Naive B cell (primary cell): ENCODE measurements at regions not wholly inside any gene's neighbourhood (a gene's known extent, or its start where the extent isn't known, plus 50 kb on each side); places are given as distances from the start of the nearest gene placed in this dataset.

ENCODE experiments used
- ATAC-seq, 2 donors: fragments of 150-1000 bp; cut with Tn5 transposase; 2 replicates each; pipeline ENCODE4 v1.10.0; 2021; ENCODE audit warnings: low read depth in 2 of 2, mild to moderate bottlenecking in 2 of 2, moderate library complexity in 2 of 2
- DNase-seq: peaks from one replicate; pipeline ENCODE4 v3.0.0; 2022
- H3K27ac Mint-ChIP-seq, 6 donors: one replicate each; pipeline ENCODE4 v1.8.0; 2020 to 2022; ENCODE audit warnings: mild to moderate bottlenecking in 6 of 6, mixed read lengths in 6 of 6, moderate library complexity in 5 of 6, inconsistent platforms in 2 of 6
- H3K27me3 Mint-ChIP-seq, 3 donors: one replicate each; pipeline ENCODE4 v1.8.0; 2021 to 2022; ENCODE audit warnings: mixed read lengths in 3 of 3, mild to moderate bottlenecking in 1 of 3
- H3K36me3 Mint-ChIP-seq, 2 donors: one replicate each; pipeline ENCODE4 v1.8.0; 2020 to 2022; ENCODE audit warnings: mixed read lengths in 2 of 2, inconsistent platforms in 1 of 2, mild to moderate bottlenecking in 1 of 2
- H3K4me1 Mint-ChIP-seq, 3 donors: one replicate each; pipeline ENCODE4 v1.8.0; 2020 to 2022; ENCODE audit warnings: mixed read lengths in 3 of 3, inconsistent platforms in 1 of 3, mild to moderate bottlenecking in 1 of 3, moderate library complexity in 1 of 3
- H3K4me3 Mint-ChIP-seq, 8 donors: one replicate each; pipeline ENCODE4 v1.8.0; 2020 to 2022; ENCODE audit warnings: mild to moderate bottlenecking in 8 of 8, mixed read lengths in 8 of 8, moderate library complexity in 8 of 8, inconsistent platforms in 2 of 8
- H3K9me3 Mint-ChIP-seq, 7 donors: one replicate each; pipeline ENCODE4 v1.8.0; 2020 to 2022; ENCODE audit warnings: mixed read lengths in 7 of 7, mild to moderate bottlenecking in 5 of 7, inconsistent platforms in 2 of 7, moderate library complexity in 1 of 7

DNA sequence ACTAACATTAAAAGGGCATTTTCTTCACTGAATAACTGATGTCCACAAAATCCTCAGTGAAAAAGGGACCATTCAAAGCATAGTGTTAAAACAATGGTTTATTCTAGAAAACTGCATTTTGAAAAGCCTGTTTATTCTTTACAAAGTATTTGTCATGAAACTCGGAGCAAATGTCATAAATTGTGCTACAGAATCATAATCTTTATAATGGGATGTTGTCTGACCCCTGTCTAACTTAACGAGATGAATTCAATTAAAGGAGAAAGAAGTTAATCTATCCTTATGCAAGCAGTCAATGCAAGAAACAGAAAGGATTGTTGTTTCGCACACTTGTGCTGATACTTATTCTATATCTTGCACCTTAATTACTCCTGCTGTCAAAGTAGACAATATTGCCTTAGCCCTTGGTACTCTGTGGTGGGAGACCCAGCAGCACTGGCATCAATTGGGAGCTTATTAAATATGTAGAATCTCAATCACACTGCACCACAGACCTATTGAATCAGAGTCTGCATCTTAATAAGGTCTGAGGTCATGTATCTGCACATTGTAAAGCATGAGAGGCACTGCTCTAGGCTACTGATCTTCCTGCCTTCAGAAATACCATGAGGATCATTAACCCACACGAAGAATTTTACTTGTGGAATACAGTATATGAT is 708.3 kb downstream of the HDGFL1 start:
- no peak for ATAC-seq
- H3K9me3 Mint-ChIP-seq, result peaks cover 0 to 2% (median 0%) of the 10 kb centered on the region in 7 donors
- no peak overlapping the region for H3K4me3 Mint-ChIP-seq
- H3K27ac Mint-ChIP-seq, result no peak overlapping the region
- H3K4me1 Mint-ChIP-seq, result no peaks in the 10 kb centered on the region
- DNase-seq, result no peak
- no peaks in the 10 kb centered on the region for H3K27me3 Mint-ChIP-seq
- no peaks in the 10 kb centered on the region for H3K36me3 Mint-ChIP-seq

DNA sequence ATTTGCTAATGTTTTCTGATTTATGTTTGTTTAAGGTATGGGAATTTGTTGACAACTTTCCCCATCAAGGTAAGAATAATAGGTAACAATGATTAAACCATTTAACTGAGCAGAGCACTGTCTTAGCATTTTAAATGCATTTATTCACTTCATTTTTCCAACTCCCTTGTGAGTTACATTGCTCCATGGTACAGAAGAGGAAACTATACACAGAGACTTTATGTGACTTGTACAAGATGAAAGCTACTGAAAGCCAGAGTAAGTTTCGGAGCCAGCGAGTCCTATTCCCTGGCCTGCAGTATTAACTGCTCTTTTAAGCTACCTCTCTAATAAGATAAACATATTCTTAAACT is 708.8 kb downstream of the HDGFL1 start:
- Mint-ChIP-seq H3K27me3 (no peaks in the 10 kb centered on the region), H3K27ac (no peak overlapping the region), H3K36me3 (no peaks in the 10 kb centered on the region), H3K4me3 (no peak overlapping the region), H3K9me3 (peaks cover 0 to 4% (median 0%) of the 10 kb centered on the region in 7 donors), H3K4me1 (no peaks in the 10 kb centered on the region)
- ATAC-seq (no peak), DNase-seq (no peak)

DNA sequence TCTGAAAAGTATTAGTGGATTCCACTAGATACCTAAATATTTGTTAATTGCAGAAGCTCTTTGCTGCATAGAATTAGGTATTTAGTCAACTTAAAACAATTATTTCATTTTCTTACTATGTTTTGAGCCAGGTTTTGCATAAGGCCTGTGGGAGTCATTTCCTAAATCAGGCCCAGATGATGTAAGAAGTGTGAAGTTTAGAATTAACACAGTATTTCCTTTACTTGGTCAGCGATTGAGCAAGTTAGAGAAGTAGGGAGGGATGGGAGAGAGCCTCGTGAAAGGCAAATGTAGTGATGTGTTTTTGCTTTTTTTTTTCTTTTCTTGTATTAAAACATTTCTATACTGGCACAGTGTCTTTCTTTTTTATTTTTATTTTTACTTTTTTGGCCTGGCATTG is 711.1 kb downstream of the HDGFL1 start:
- H3K27ac Mint-ChIP-seq, result no peak overlapping the region
- no peaks in the 10 kb centered on the region for H3K27me3 Mint-ChIP-seq
- no peaks in the 10 kb centered on the region for H3K36me3 Mint-ChIP-seq
- ATAC-seq (no peak), DNase-seq (no peak)
- no peak overlapping the region for H3K4me3 Mint-ChIP-seq
- H3K4me1 Mint-ChIP-seq, result no peaks in the 10 kb centered on the region
- peaks cover 0 to 4% (median 0%) of the 10 kb centered on the region in 7 donors for H3K9me3 Mint-ChIP-seq

DNA sequence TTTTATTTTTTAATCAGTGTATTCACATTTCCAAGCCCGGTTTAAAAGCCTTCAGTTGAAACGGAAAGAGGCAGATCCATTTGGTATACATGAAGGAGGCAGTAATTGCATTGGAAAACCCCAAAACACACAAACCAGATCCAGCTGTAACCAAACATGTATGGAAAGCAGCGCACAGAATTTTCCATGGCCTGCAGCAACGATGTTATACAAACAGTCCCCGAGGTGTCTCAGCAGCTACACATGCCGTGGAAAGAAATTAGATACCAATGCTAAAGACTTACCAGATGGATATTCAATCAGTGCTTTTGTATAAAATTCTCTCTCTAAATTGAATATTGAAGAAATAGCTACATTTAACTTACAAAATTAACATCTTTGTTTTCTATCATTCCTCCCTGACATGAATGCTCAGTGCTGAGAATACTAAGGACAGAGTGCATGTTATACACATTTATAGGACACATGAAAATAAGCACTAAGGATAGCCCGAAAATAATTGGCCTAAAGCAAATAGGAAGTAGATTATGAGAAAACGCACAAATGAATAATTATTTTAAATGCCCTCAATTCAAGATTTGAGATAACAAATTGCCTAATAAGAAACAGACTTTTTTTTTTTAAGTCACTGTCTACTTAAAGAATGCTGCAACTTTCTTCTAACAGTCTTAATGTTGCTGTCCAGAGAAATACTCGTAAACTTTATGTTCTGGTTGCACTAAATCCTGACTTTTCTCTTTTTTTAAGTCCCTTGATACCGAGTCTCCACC is 713.1 kb downstream of the HDGFL1 start:
- no peak overlapping the region for H3K4me3 Mint-ChIP-seq
- H3K4me1 Mint-ChIP-seq, result no peaks in the 10 kb centered on the region
- DNase-seq (no peak), ATAC-seq (no peak)
- H3K27me3 Mint-ChIP-seq, result no peaks in the 10 kb centered on the region
- peaks cover 0 to 4% (median under 1%) of the 10 kb centered on the region in 7 donors for H3K9me3 Mint-ChIP-seq
- H3K27ac Mint-ChIP-seq, result no peak overlapping the region
- no peaks in the 10 kb centered on the region for H3K36me3 Mint-ChIP-seq

DNA sequence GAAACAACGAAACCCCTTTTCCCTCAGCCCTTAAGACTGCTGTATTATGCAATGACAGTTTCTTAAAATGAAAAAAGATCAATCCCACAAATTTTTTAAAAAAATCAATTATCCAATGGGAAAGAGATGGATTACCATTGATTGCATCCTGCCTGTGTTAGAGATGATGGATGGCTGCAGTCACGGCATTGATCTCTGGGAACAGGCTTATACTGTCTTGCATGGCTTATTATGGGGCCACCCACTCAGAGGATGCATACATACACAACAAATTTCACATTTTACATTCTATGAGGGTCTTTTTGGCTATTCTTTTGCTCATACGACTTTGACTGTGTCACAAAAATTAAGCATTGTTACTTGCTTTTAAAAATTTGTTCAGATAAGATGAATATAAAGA is 724.3 kb downstream of the HDGFL1 start:
- Mint-ChIP-seq H3K27me3 (no peaks in the 10 kb centered on the region), H3K27ac (no peak overlapping the region), H3K4me1 (no peaks in the 10 kb centered on the region), H3K36me3 (no peaks in the 10 kb centered on the region), H3K9me3 (peaks cover 0 to 7% (median 2%) of the 10 kb centered on the region in 7 donors), H3K4me3 (no peak overlapping the region)
- ATAC-seq, result no peak
- no peak for DNase-seq

DNA sequence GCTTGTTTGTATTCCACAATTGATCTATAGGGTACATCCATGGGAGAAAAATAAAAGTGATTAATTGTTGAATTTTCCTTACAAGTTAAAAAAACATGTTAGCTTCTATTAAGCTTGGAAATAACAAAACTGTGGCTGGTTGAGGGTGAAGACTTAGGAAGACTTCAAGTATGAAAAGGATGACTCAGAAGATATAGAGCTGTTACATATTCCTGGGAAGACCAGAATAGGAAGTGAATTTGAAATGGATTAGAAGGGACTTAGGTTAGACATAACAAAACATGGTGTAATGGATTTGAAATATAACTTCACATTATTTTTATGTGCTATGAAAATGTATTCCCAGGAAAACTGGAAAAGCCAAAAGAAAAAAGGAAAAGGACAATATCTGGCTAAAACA is 732.2 kb downstream of the HDGFL1 start:
- Mint-ChIP-seq H3K4me3 (no peak overlapping the region), H3K27ac (no peak overlapping the region), H3K36me3 (no peaks in the 10 kb centered on the region), H3K4me1 (no peaks in the 10 kb centered on the region), H3K9me3 (peaks cover 0 to 11% (median 0%) of the 10 kb centered on the region in 7 donors), H3K27me3 (no peaks in the 10 kb centered on the region)
- DNase-seq (no peak), ATAC-seq (no peak)

DNA sequence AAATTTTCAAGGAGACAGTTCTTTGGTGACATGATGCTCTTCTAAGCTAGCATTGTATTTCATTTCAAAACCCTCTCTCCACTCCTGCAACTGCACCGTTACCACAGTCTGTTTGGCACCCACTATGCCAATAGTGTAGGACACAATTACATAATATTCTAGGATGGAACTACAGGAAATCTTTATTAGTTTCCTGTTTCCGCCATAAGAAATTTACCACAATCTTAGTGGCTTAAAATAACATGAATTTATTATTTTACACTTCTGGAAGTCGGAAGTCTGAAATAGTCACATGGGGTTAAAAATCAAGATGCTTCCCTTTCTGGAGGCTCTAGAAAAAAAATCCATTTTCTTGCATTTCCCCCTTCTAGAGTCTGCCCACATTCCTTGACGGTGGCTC is 733.1 kb downstream of the HDGFL1 start:
- H3K4me3 Mint-ChIP-seq, result no peak overlapping the region
- H3K36me3 Mint-ChIP-seq, result no peaks in the 10 kb centered on the region
- no peak for DNase-seq
- no peak overlapping the region for H3K27ac Mint-ChIP-seq
- no peaks in the 10 kb centered on the region for H3K27me3 Mint-ChIP-seq
- ATAC-seq, result no peak
- H3K9me3 Mint-ChIP-seq, result peaks cover 0 to 11% (median 0%) of the 10 kb centered on the region in 7 donors
- H3K4me1 Mint-ChIP-seq, result no peaks in the 10 kb centered on the region

DNA sequence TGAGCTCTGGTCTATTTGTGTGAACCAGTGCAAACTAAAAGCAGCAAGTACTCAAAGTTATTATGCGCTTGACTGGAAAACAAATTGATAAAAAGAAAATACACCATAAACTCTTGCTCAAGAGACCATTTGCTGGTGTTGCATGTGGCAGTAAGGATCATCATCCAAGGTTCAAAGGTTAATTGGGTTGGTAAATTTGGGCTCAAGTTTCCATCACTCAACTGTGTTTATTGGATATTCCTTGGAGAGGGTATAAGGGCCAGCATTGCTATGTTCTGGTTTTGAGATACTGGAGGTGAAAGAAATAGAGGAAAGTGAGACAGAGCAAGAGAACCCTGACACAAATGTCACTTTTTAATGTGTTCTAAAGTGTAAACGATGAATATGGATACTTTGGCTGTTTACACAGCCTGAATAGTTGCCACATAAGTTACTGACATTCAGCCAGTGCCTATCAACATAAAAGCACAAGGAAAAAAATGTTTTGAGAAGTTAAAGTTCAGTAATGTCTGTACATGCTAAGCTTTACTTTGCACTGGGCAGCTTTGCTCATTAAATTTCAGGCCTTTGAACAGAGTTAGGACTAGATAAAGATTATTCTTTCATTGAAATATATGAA is 736.1 kb downstream of the HDGFL1 start:
- H3K27me3 Mint-ChIP-seq, result no peaks in the 10 kb centered on the region
- DNase-seq (no peak), ATAC-seq (no peak)
- H3K4me3 Mint-ChIP-seq, result no peak overlapping the region
- no peak overlapping the region for H3K27ac Mint-ChIP-seq
- no peaks in the 10 kb centered on the region for H3K36me3 Mint-ChIP-seq
- peaks cover 0 to 13% (median 8%) of the 10 kb centered on the region in 7 donors for H3K9me3 Mint-ChIP-seq
- no peaks in the 10 kb centered on the region for H3K4me1 Mint-ChIP-seq

DNA sequence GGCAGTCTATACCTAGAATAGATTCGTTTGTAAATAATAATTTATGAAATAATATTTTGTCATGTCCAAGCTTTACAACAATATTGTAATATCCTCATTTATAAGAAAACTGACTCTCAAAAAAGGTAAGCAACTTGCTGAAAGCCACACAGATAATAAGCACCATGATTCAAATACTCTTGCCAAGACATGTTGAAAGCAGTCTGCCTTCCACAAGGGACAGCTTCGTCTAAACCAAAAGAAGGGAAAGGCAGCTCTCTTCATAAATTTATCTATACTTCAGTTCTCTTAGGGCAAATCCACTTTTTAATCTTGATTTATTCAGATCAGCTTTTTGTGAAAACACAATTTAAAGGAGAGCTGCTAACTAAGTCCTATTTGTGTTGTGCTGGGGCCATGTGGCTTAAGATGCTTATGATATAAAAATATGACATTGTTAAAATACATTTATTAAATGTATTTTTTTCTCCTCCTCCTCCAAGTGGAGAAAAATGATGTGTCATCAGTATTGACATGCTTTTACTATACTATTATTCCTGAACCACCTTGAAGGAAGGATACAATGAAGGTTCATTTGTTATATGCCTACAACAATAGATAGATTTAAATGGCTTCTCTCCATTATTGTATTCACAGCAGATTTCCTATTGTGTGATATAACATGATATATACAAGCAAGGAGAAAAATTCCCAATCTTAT is 737.0 kb downstream of the HDGFL1 start:
- H3K9me3 Mint-ChIP-seq, result peaks cover 0 to 13% (median 3%) of the 10 kb centered on the region in 7 donors
- no peaks in the 10 kb centered on the region for H3K4me1 Mint-ChIP-seq
- H3K27ac Mint-ChIP-seq, result no peak overlapping the region
- ATAC-seq (no peak), DNase-seq (no peak)
- no peak overlapping the region for H3K4me3 Mint-ChIP-seq
- H3K36me3 Mint-ChIP-seq, result no peaks in the 10 kb centered on the region
- no peaks in the 10 kb centered on the region for H3K27me3 Mint-ChIP-seq

DNA sequence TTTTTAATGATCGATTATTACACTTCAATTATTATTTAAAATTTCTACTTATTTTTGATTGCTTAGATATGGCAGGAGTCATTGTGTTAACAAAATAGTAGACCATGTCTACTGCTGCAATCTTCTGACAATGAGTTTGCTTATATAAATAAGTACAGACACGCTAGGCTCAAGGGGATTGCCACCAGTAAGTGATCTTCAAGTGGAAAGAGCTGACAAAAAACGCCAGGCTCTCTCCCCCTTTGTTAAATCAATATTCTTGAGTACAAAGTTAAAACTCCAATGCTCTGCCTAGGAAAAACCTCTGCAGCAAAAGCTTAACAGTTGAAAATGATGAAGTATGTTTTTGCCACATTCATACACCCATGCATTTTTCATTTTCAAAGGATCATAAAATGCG is 738.1 kb downstream of the HDGFL1 start:
- H3K27me3 Mint-ChIP-seq, result no peaks in the 10 kb centered on the region
- no peak overlapping the region for H3K27ac Mint-ChIP-seq
- H3K36me3 Mint-ChIP-seq, result no peaks in the 10 kb centered on the region
- H3K9me3 Mint-ChIP-seq, result peaks cover 0 to 13% (median 3%) of the 10 kb centered on the region in 7 donors
- ATAC-seq (no peak), DNase-seq (no peak)
- H3K4me1 Mint-ChIP-seq, result no peaks in the 10 kb centered on the region
- no peak overlapping the region for H3K4me3 Mint-ChIP-seq

DNA sequence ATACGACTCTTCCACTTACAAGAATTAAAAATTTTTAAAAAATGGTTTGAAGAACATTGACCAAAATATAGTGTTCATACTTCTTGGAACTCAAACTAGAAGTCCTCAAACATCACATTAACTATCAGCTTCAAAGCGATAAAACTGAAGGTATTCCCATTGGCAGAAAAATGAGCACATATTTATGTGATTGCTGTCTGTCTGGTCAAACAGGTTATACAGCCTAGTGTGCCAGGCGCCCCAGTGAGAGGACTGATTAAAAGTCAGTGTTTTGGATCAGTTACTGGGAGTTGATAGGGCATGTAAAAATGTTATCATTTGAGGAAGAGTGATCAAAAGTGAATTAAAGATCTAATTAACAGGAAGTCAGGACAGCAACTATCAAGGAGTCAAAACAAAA is 738.8 kb downstream of the HDGFL1 start:
- H3K27me3 Mint-ChIP-seq, result no peaks in the 10 kb centered on the region
- no peaks in the 10 kb centered on the region for H3K36me3 Mint-ChIP-seq
- DNase-seq (no peak), ATAC-seq (no peak)
- H3K27ac Mint-ChIP-seq, result no peak overlapping the region
- peaks cover 0 to 12% (median 3%) of the 10 kb centered on the region in 7 donors for H3K9me3 Mint-ChIP-seq
- no peak overlapping the region for H3K4me3 Mint-ChIP-seq
- H3K4me1 Mint-ChIP-seq, result no peaks in the 10 kb centered on the region

DNA sequence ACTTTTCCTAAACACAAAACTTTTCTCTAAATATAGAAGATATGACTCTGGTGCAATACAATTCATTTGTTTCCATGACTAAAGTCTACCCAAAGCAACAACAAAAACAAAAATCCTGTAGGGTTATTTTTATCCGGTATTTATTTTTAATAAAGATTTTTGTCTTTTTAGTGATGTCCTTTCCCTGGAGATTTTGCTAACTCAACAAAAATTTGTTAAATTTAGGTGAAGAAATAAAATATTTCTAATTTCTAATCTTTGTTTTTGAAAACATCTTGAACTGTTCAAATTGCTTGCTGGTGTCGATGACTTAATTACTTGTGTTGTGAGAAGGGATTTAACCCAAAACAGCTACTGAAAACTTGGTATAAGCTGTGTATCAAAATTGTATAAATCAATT is 741.8 kb downstream of the HDGFL1 start:
- Mint-ChIP-seq H3K27me3 (no peaks in the 10 kb centered on the region), H3K4me3 (no peak overlapping the region), H3K36me3 (no peaks in the 10 kb centered on the region), H3K4me1 (no peaks in the 10 kb centered on the region), H3K27ac (no peak overlapping the region), H3K9me3 (peaks cover 0 to 12% (median 5%) of the 10 kb centered on the region in 7 donors)
- ATAC-seq (no peak), DNase-seq (no peak)

DNA sequence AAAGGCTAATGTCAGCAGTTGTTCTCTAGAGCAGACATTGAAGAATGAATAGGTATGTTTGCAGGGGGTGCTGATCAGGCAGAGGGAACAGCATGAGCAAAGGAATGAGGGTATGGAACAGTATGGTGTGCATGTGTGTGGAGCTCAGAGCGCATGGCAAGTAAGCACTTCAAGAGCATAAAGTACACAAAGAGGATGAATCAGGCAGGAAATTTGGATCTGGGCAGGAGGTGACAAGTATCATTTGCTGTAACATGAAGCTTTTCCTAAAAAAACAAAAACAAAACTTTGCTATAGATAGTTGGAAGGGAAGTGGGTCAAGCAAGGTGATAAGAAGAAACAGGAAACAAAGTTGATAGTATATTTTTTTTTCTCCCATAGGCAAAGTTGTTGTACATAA is 746.8 kb downstream of the HDGFL1 start:
- H3K27ac Mint-ChIP-seq, result no peak overlapping the region
- H3K9me3 Mint-ChIP-seq, result peaks cover 0 to 4% (median 0%) of the 10 kb centered on the region in 7 donors
- H3K36me3 Mint-ChIP-seq, result no peaks in the 10 kb centered on the region
- H3K27me3 Mint-ChIP-seq, result no peaks in the 10 kb centered on the region
- DNase-seq, result no peak
- no peak for ATAC-seq
- H3K4me1 Mint-ChIP-seq, result no peaks in the 10 kb centered on the region
- H3K4me3 Mint-ChIP-seq, result no peak overlapping the region

DNA sequence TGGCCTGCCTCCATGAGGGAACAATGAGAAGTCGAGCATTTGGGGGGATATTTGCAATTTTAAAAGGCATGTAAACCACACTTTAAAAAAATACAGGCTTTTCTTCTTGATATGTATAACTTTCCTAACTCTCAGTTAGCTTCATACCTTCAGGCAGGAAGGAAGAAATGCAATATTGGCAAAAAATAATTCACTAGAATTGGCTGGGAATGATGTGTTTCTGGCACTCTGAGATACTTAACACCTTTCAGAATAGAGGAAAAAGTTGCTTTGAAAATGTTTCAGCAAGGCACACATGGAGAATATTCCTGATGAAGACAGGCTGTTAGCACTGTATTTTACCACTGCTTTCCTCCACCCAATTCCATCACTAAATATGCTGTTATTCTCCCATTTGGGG is 747.6 kb downstream of the HDGFL1 start:
- no peak overlapping the region for H3K4me3 Mint-ChIP-seq
- no peaks in the 10 kb centered on the region for H3K27me3 Mint-ChIP-seq
- no peak for ATAC-seq
- no peaks in the 10 kb centered on the region for H3K36me3 Mint-ChIP-seq
- H3K27ac Mint-ChIP-seq, result no peak overlapping the region
- peaks cover 0 to 4% (median 0%) of the 10 kb centered on the region in 7 donors for H3K9me3 Mint-ChIP-seq
- no peak for DNase-seq
- H3K4me1 Mint-ChIP-seq, result no peaks in the 10 kb centered on the region
